ENCODE measurements at regions not wholly inside any gene's neighbourhood (a gene's known extent, or its start where the extent isn't known, plus 50 kb on each side); places are given as distances from the start of the nearest gene placed in this dataset.

DNA sequence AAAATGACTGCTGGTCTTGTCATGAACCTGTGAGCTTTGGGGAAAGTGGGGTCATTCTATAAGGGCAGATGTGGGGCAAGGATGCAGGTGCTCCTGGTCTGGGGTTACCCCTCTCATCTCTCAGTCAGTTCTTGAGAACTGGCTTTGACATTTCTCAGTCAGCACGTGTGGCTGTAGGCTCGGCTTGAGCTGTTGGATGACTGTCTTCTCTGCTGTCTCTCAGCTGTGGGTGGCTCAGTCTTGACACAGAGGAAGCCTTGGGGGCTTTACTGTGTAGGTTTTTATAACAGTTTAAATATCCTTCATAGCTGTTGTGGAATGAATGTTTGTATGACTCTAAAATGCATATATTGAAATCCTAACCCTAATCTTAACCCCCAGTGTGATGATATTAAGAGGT lies 296.4 kb upstream of the CELF4 start:
- DNase-seq, result no peak
- POLR2A ChIA-PET, result no interaction called here

DNA sequence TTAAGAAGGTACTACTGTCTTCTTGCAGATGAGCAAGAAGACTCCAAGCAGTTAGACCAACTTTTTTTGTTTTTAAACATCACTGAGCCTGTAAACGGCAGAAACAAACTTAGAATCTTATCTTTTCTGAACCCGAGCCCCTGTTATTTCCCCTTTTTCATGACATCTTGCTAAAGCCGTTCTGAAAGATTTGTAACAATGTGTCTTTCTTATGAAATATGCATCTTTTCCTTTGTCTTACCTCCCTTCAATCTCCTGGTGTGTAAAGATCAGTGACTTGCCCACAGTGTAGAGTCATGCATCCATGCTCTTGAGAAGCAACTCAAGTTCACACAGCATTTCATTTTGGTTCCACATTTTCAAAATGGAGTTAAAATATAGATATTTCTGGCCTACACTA lies 288.8 kb upstream of the CELF4 start:
- H3K36me3 Mint-ChIP-seq, result no peaks in the 10 kb centered on the region
- H3K27me3 ChIP-seq (ENCODE audit: insufficient read depth, low read length, poor library complexity, severe bottlenecking), result no peaks in the 10 kb centered on the region
- H3K27me3 Mint-ChIP-seq, result no peaks in the 10 kb centered on the region
- H3K4me1 Mint-ChIP-seq, result no peaks in the 10 kb centered on the region
- H3K27ac Mint-ChIP-seq, result no peak overlapping the region
- H3K4me3 ChIP-seq (ENCODE audit: low read length), result no peak overlapping the region
- H3K27ac ChIP-seq (ENCODE audit: low read depth, low read length), result no peak overlapping the region
- no peak for DNase-seq
- H3K36me3 ChIP-seq (ENCODE audit: insufficient read depth, low read length), result no peaks in the 10 kb centered on the region
- ChIA-PET CTCF (no interaction called here), POLR2A (no interaction called here)
- H3K4me3 Mint-ChIP-seq, result no peak overlapping the region
- H3K9me3 Mint-ChIP-seq, result peaks cover 2 to 15% (median 14%) of the 10 kb centered on the region in 5 donors
- no peaks in the 10 kb centered on the region for H3K4me1 ChIP-seq (ENCODE audit: insufficient read depth, low read length)
- H3K9me3 ChIP-seq (ENCODE audit: low read length), result no peaks in the 10 kb centered on the region

More for the DNA sequence above, 296.4 kb upstream of the CELF4 start:
- H3K27ac Mint-ChIP-seq, result no peak overlapping the region
- H3K4me3 ChIP-seq (ENCODE audit: low read length), result no peak overlapping the region
- no peaks in the 10 kb centered on the region for H3K27me3 Mint-ChIP-seq
- H3K9me3 Mint-ChIP-seq, result peaks cover 0 to 24% (median 8%) of the 10 kb centered on the region in 5 donors
- H3K4me1 Mint-ChIP-seq, result no peaks in the 10 kb centered on the region
- CTCF ChIA-PET, result no interaction called here
- H3K4me3 Mint-ChIP-seq, result no peak overlapping the region
- no peaks in the 10 kb centered on the region for H3K9me3 ChIP-seq (ENCODE audit: low read length)
- H3K36me3 ChIP-seq (ENCODE audit: insufficient read depth, low read length), result no peaks in the 10 kb centered on the region
- no peaks in the 10 kb centered on the region for H3K4me1 ChIP-seq (ENCODE audit: insufficient read depth, low read length)
- H3K36me3 Mint-ChIP-seq, result no peaks in the 10 kb centered on the region
- no peak overlapping the region for H3K27ac ChIP-seq (ENCODE audit: low read depth, low read length)
- no peaks in the 10 kb centered on the region for H3K27me3 ChIP-seq (ENCODE audit: insufficient read depth, low read length, poor library complexity, severe bottlenecking)

DNA sequence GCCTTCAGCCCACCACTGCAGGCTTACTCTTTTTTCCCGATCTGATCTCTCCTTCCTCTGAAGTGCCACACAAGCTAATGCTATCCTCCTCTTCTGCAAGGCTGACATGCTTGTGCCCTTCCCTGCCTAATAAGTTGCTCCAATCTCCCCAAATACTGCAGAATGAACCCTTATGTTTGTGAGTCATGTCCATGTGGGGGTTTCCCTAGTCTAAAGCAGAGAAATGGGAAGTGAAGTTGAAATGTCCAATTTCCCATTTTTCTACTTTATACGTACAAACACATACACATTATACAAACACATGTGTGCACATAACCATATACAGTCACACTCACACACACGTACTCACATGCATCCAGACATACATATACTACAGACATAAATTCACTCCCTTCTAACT lies 288.1 kb upstream of the CELF4 start:
- Histone ChIP-seq H3K4me3 (ENCODE audit: low read length) (no peak overlapping the region), H3K27ac (ENCODE audit: low read depth, low read length) (no peak overlapping the region), H3K36me3 (ENCODE audit: insufficient read depth, low read length) (no peaks in the 10 kb centered on the region), H3K27me3 (ENCODE audit: insufficient read depth, low read length, poor library complexity, severe bottlenecking) (no peaks in the 10 kb centered on the region), H3K4me1 (ENCODE audit: insufficient read depth, low read length) (no peaks in the 10 kb centered on the region), H3K9me3 (ENCODE audit: low read length) (no peaks in the 10 kb centered on the region)
- no peak for DNase-seq
- Mint-ChIP-seq H3K4me3 (no peak overlapping the region), H3K27ac (no peak overlapping the region), H3K9me3 (peaks cover 0 to 18% (median 12%) of the 10 kb centered on the region in 5 donors), H3K27me3 (no peaks in the 10 kb centered on the region), H3K4me1 (no peaks in the 10 kb centered on the region), H3K36me3 (no peaks in the 10 kb centered on the region)
- ChIA-PET POLR2A (no interaction called here), CTCF (no interaction called here)

DNA sequence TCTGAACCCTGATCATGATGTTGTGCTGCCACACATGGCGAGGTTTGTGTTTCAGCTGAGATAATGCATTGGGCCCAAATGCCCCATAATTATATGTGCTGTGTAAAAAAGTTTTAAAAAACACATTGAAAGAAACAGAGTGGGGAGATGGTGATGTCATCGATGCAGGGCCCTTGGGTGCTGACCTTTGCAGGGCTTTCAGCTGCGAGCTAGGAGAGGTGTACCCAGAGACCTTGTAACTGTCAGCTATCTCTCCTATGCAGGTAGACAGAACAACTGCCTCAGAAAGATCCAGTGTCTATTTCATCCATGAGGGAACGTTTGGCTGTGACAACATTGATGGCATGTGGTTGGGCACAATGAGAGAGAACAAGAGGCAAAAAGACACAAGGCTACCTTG lies 286.9 kb upstream of the CELF4 start:
- Histone ChIP-seq H3K4me3 (ENCODE audit: low read length) (no peak overlapping the region), H3K9me3 (ENCODE audit: low read length) (no peaks in the 10 kb centered on the region), H3K36me3 (ENCODE audit: insufficient read depth, low read length) (no peaks in the 10 kb centered on the region), H3K27me3 (ENCODE audit: insufficient read depth, low read length, poor library complexity, severe bottlenecking) (no peaks in the 10 kb centered on the region), H3K27ac (ENCODE audit: low read depth, low read length) (no peak overlapping the region), H3K4me1 (ENCODE audit: insufficient read depth, low read length) (no peaks in the 10 kb centered on the region)
- Mint-ChIP-seq H3K27me3 (no peaks in the 10 kb centered on the region), H3K27ac (no peak overlapping the region), H3K4me1 (no peaks in the 10 kb centered on the region), H3K4me3 (no peak overlapping the region), H3K36me3 (no peaks in the 10 kb centered on the region), H3K9me3 (peaks cover 0 to 18% (median 11%) of the 10 kb centered on the region in 5 donors)
- no peak for DNase-seq
- CTCF ChIA-PET, result no interaction called here
- POLR2A ChIA-PET, result no interaction called here

DNA sequence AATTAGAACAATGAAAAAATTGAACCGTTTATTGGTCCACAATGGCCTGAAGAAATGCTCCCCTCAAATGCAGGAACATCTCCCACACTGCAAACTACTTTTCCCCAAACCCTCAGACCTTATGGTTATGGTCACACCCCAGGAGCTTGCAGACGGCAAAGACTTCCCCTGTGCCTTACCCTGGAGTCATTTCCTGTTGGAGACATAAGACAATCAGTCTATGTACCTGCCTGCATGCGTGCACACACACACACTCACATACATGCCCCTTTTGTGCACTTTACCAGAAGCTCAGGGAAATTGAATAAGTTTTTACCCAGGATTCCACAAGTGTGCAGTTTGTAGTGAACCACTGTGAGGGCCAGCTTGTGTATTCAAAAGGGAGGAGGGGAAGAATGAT lies 281.9 kb upstream of the CELF4 start:
- Mint-ChIP-seq H3K27me3 (no peaks in the 10 kb centered on the region), H3K36me3 (no peaks in the 10 kb centered on the region), H3K9me3 (peaks cover 0 to 10% (median 8%) of the 10 kb centered on the region in 5 donors), H3K4me3 (no peak overlapping the region), H3K4me1 (no peaks in the 10 kb centered on the region), H3K27ac (no peak overlapping the region)
- H3K4me3 ChIP-seq (ENCODE audit: low read length), result no peak overlapping the region
- no peaks in the 10 kb centered on the region for H3K27me3 ChIP-seq (ENCODE audit: insufficient read depth, low read length, poor library complexity, severe bottlenecking)
- H3K36me3 ChIP-seq (ENCODE audit: insufficient read depth, low read length), result no peaks in the 10 kb centered on the region
- POLR2A ChIA-PET, result no interaction called here
- CTCF ChIA-PET, result no interaction called here
- no peak for DNase-seq
- H3K4me1 ChIP-seq (ENCODE audit: insufficient read depth, low read length), result no peaks in the 10 kb centered on the region
- no peaks in the 10 kb centered on the region for H3K9me3 ChIP-seq (ENCODE audit: low read length)
- H3K27ac ChIP-seq (ENCODE audit: low read depth, low read length), result no peak overlapping the region

DNA sequence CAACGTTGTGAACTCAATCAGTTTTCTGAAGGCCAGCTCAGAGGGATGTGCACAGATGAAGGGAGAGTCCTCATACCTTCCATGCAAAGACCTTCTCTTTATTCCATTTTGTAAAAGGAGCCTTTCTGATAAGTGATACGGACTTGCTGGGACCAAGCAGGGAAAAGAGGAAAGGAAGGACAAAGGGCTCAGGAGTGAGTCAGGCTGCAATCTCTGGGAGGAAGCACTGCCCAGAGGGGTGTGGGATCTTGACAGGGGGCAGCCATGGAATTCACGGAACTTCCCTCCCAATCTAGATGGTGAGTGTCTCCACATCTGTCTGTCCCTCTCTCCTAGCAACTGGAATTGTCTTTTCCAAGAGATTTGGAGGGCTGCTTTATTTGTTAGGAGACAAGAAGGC lies 281.4 kb upstream of the CELF4 start:
- ChIA-PET POLR2A (no interaction called here), CTCF (no interaction called here)
- H3K36me3 Mint-ChIP-seq, result no peaks in the 10 kb centered on the region
- H3K27ac ChIP-seq (ENCODE audit: low read depth, low read length), result no peak overlapping the region
- H3K4me3 Mint-ChIP-seq, result no peak overlapping the region
- no peaks in the 10 kb centered on the region for H3K9me3 ChIP-seq (ENCODE audit: low read length)
- no peak for DNase-seq
- peaks cover 0 to 10% (median 8%) of the 10 kb centered on the region in 5 donors for H3K9me3 Mint-ChIP-seq
- H3K27me3 Mint-ChIP-seq, result no peaks in the 10 kb centered on the region
- H3K27me3 ChIP-seq (ENCODE audit: insufficient read depth, low read length, poor library complexity, severe bottlenecking), result no peaks in the 10 kb centered on the region
- no peak overlapping the region for H3K4me3 ChIP-seq (ENCODE audit: low read length)
- no peaks in the 10 kb centered on the region for H3K4me1 Mint-ChIP-seq
- H3K27ac Mint-ChIP-seq, result no peak overlapping the region
- no peaks in the 10 kb centered on the region for H3K4me1 ChIP-seq (ENCODE audit: insufficient read depth, low read length)
- no peaks in the 10 kb centered on the region for H3K36me3 ChIP-seq (ENCODE audit: insufficient read depth, low read length)

DNA sequence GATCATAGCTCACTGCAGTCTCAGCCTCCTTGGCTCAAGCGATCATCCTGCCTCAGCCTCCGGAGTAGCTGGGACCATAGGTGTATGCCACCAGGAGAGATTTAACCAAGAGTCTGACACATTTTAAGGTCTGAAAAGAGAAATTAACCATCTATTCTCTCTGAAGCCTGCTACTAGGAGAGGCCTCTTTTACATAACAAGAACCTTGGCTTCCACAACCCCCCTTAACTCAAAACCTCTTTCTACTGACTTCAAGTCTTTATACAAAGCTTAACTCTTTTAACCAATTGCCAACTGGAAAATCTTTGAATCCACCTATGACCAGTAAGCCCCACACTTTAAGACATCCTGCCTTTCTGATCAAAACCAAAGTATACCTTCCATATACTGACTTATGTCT lies 279.9 kb upstream of the CELF4 start:
- Mint-ChIP-seq H3K27me3 (no peaks in the 10 kb centered on the region), H3K36me3 (no peaks in the 10 kb centered on the region), H3K27ac (no peak overlapping the region), H3K4me3 (no peak overlapping the region), H3K4me1 (no peaks in the 10 kb centered on the region), H3K9me3 (peaks cover 0 to 5% (median 4%) of the 10 kb centered on the region in 5 donors)
- DNase-seq, result no peak
- Histone ChIP-seq H3K36me3 (ENCODE audit: insufficient read depth, low read length) (no peaks in the 10 kb centered on the region), H3K4me3 (ENCODE audit: low read length) (no peak overlapping the region), H3K9me3 (ENCODE audit: low read length) (no peaks in the 10 kb centered on the region), H3K27ac (ENCODE audit: low read depth, low read length) (no peak overlapping the region), H3K27me3 (ENCODE audit: insufficient read depth, low read length, poor library complexity, severe bottlenecking) (no peaks in the 10 kb centered on the region), H3K4me1 (ENCODE audit: insufficient read depth, low read length) (no peaks in the 10 kb centered on the region)
- ChIA-PET CTCF (no interaction called here), POLR2A (no interaction called here)

DNA sequence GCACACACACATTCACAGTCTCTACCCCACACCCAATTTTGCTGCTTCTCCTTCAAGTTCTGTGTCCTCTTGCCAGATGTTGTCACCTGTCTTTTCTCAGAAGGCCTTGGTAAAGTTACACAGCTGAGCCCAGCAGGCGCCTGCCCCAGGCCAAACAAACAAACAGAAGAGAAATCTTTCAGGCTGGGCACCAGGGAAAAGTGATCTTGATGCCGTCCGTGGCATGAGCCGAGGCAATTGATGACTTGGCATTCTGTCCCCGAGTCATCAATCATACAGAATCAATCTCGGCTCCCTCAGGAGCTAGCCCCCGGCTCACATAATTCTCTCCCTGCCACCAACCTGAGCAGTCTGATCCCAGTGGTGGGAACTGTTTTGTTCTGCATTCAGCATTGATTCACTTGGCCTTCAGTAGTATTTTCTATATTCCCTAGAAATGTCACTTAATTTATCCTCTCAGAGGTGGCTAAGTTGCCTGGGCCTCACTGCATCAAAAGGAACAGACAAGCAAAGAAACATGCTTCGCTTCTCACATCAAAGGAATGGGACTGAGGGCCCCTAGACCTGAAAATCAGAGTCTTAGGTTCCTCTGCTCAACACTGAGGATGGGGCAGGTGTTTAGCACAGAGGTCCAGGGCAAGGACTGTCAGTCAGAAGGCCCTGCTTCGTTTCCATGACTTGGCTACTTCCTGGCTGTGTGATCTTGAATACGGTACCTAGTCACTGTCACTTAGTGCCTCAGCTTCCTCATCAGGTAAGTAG lies 278.8 kb upstream of the CELF4 start:
- Histone ChIP-seq H3K27ac (ENCODE audit: low read depth, low read length) (no peak overlapping the region), H3K27me3 (ENCODE audit: insufficient read depth, low read length, poor library complexity, severe bottlenecking) (no peaks in the 10 kb centered on the region), H3K36me3 (ENCODE audit: insufficient read depth, low read length) (no peaks in the 10 kb centered on the region), H3K4me1 (ENCODE audit: insufficient read depth, low read length) (no peaks in the 10 kb centered on the region), H3K4me3 (ENCODE audit: low read length) (no peak overlapping the region), H3K9me3 (ENCODE audit: low read length) (no peaks in the 10 kb centered on the region)
- POLR2A ChIA-PET, result no interaction called here
- Mint-ChIP-seq H3K27me3 (no peaks in the 10 kb centered on the region), H3K4me3 (no peak overlapping the region), H3K9me3 (peaks cover 0 to 5% (median 3%) of the 10 kb centered on the region in 5 donors), H3K4me1 (no peaks in the 10 kb centered on the region), H3K36me3 (no peaks in the 10 kb centered on the region), H3K27ac (no peak overlapping the region)
- no peak for DNase-seq
- CTCF ChIA-PET, result no interaction called here

DNA sequence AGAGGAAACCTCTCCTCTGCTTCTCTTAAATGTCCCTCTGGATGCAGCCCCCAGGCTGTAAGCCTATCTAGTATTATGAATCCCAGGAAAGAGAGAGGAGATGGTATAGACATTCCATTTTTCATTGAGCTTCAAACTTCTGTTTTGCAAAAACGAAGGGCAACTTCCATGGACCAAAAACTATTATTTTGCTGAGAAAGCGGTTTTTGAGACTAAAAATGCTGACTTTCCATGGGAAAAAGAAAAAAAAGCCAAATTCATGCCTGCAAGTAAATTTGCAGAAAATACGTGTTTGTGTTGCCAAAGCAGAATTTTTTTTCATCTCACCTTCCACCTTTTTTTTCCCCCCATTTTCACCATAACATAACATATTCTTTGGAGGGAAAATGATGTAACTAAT lies 272.5 kb upstream of the CELF4 start:
- Mint-ChIP-seq H3K9me3 (peaks cover 0 to 9% (median 6%) of the 10 kb centered on the region in 5 donors), H3K36me3 (no peaks in the 10 kb centered on the region), H3K4me1 (no peaks in the 10 kb centered on the region), H3K27me3 (no peaks in the 10 kb centered on the region), H3K4me3 (no peak overlapping the region), H3K27ac (no peak overlapping the region)
- no peaks in the 10 kb centered on the region for H3K4me1 ChIP-seq (ENCODE audit: insufficient read depth, low read length)
- ChIA-PET CTCF (no interaction called here), POLR2A (no interaction called here)
- no peaks in the 10 kb centered on the region for H3K36me3 ChIP-seq (ENCODE audit: insufficient read depth, low read length)
- no peak overlapping the region for H3K4me3 ChIP-seq (ENCODE audit: low read length)
- H3K9me3 ChIP-seq (ENCODE audit: low read length), result no peaks in the 10 kb centered on the region
- H3K27ac ChIP-seq (ENCODE audit: low read depth, low read length), result no peak overlapping the region
- no peaks in the 10 kb centered on the region for H3K27me3 ChIP-seq (ENCODE audit: insufficient read depth, low read length, poor library complexity, severe bottlenecking)
- no peak for DNase-seq

Measured in CD8-positive, alpha-beta memory T cell (primary cell).